Right atrium auricular region (tissue), 2 donors: ENCODE measurements at regions not wholly inside any gene's neighbourhood (a gene's known extent, or its start where the extent isn't known, plus 50 kb on each side); places are given as distances from the start of the nearest gene placed in this dataset.
"Not testable (repeated sequence)": the region's sequence is repeated elsewhere in the genome, so short reads cannot be mapped to it uniquely, and the experiment has no call there.

Experiments
- DNase-seq: peaks from one replicate; pipeline ENCODE4 v3.0.0-alpha.2; 2019; ENCODE audit warnings: low spot score
- H3K27ac ChIP-seq, 2 donors: fragments of 200-600 bp; sonication (generic); 1 replicate in 1 of 2; 2 replicates in 1 of 2; pipeline ENCODE4 v1.5.1; 2016 to 2019
- H3K27me3 ChIP-seq, 2 donors: fragments of 200-600 bp; sonication (generic); one replicate each; pipeline versions ENCODE4 v1.5.1 to v1.6.0; 2017 to 2019
- H3K36me3 ChIP-seq: fragments of 200-600 bp; sonication (generic); one replicate; pipeline ENCODE4 v1.5.1; 2016
- H3K4me1 ChIP-seq, 2 donors: fragments of 200-600 bp; sonication (generic); one replicate each; pipeline versions ENCODE4 v1.5.1 to v1.6.0; 2017 to 2019
- H3K4me3 ChIP-seq, 2 donors: fragments of 200-600 bp; sonication (generic); 1 replicate in 1 of 2; 2 replicates in 1 of 2; pipeline ENCODE4 v1.5.1; 2017 to 2019; ENCODE audit warnings: mild to moderate bottlenecking in 1 of 2, moderate library complexity in 1 of 2
- H3K9me3 ChIP-seq, 2 donors: fragments of 200-600 bp; sonication (generic); one replicate each; pipeline ENCODE4 v1.5.1; 2019

DNA sequence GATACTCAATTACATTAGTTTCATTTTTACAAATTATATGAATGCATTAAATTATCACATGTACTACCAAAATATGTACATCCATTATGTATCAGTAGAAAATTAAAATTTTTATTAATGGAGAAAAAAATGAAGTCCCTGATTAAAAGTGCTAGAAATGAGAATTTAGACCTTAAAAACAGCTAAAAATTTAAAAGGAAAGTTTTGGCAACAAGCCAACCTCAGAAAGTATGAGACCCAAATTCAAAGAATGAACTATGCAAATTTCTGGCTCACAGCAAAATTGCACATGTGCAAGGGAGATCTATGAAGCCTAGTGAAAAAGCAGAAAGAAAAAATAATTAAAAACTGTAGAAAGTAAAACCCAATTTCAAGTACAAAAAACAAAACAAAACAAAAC, 725.1 kb upstream of the TPTE start:
- H3K27me3 ChIP-seq, H3K4me3 ChIP-seq, H3K27ac ChIP-seq, H3K4me1 ChIP-seq, H3K36me3 ChIP-seq, DNase-seq, H3K9me3 ChIP-seq: not testable (repeated sequence)

- not testable (repeated sequence) for DNase-seq
Observed at GRCh38 chr21:9807675-9808074, 713.7 kb upstream of the TPTE start.

DNA sequence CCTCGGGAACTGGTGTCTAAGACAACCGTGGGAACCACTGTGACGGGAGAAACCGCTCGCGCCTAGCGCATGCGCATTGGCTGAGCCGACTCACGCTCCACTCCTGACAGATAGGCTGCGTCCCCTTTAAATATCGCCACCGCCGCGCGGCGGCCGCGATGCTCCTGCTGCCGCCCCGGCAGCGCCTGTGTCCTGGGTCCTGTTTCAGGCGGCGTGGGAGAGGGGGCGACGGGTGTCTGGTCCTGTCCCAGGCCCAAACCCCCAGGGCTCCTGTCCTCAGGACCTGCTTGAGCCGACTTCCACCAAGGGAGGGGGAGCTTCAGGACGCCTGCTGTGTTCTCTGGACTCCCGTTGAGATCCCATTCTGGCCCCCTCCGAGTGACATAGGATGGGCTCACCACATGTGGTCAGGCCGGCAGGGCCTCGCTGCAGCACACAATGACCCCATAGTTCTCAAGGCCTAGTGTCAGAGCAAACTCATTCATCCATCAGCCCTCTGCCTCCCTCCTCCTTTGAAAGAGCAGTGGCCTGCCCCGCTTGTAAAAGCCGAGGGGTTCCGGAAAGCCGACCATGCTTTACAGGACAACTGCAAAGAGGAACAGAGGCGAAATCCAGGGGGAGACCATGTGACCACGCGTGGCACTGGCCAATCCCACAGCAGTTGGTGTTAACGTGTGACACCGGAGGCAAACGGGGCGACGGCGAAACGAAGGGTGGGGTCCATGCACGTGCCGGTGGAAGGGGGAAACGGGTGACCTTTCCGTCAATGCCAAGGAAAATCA, 710.0 kb upstream of the TPTE start:
- not testable (repeated sequence) for DNase-seq, H3K4me1 ChIP-seq, H3K36me3 ChIP-seq, H3K9me3 ChIP-seq, H3K27me3 ChIP-seq, H3K27ac ChIP-seq, H3K4me3 ChIP-seq

More at GRCh38 chr21:9807675-9808074, 713.7 kb upstream of the TPTE start:
- not testable (repeated sequence) for H3K9me3 ChIP-seq, H3K36me3 ChIP-seq, H3K4me1 ChIP-seq, H3K27me3 ChIP-seq, H3K4me3 ChIP-seq, H3K27ac ChIP-seq

DNA sequence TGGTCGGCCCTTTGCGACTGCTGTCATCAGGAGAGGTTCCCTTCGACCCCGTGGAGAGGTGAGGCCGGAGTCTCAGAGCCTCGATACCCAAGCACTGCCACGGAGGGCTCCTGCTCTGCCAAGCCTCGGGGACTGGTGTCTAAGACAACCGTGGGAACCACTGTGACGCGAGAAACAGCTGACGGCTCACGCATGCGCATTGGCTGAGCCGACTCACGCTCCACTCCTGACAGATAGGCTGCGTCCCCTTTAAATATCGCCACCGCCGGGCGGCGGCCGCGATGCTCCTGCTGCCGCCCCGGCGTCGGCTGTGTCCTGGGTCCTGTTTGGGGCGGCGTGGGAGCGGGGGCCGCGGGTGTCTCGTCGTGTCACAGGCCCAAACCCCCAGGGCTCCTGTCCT, 708.9 kb upstream of the TPTE start:
- not testable (repeated sequence) for H3K36me3 ChIP-seq, H3K4me3 ChIP-seq, H3K27me3 ChIP-seq, H3K9me3 ChIP-seq, H3K4me1 ChIP-seq, H3K27ac ChIP-seq, DNase-seq

GRCh38 chr21:9813894-9814814, 707.2 kb upstream of the TPTE start:
- DNase-seq, H3K27me3 ChIP-seq, H3K36me3 ChIP-seq: not testable (repeated sequence)

DNA sequence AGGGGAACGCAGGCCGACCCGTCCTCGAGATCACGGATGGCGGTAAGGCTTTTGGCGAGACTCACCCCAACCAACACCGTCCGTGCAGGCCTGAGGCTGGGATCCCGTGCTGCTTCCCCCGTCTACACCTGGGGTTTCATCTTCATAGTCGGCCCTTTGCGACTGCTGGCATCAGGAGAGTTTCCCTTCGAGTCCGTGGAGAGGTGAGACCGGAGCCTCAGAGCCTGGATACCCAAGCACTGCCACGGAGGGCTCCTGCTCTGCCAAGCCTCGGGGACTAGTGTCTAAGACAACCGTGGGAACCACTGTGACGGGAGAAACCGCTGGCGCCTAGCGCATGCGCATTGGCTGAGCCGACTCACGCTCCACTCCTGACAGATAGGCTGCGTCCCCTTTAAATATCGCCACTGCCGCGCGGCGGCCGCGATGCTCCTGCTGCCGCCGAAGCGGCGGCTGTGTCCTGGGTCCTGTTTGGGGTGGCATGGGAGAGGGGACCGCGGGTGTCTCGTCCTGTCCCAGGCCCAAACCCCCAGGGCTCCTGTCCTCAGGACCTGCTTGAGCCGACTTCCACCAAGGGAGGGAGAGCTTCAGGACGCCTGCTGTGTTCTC, 706.1 kb upstream of the TPTE start:
- not testable (repeated sequence) for DNase-seq, H3K27ac ChIP-seq, H3K9me3 ChIP-seq, H3K27me3 ChIP-seq, H3K4me1 ChIP-seq, H3K4me3 ChIP-seq, H3K36me3 ChIP-seq

More at GRCh38 chr21:9813894-9814814, 707.2 kb upstream of the TPTE start:
- not testable (repeated sequence) for H3K27ac ChIP-seq, H3K9me3 ChIP-seq, H3K4me3 ChIP-seq, H3K4me1 ChIP-seq

GRCh38 chr21:9816734-9817334, 704.5 kb upstream of the TPTE start:
- not testable (repeated sequence) for DNase-seq, H3K36me3 ChIP-seq, H3K9me3 ChIP-seq, H3K27me3 ChIP-seq, H3K4me1 ChIP-seq, H3K27ac ChIP-seq, H3K4me3 ChIP-seq

GRCh38 chr21:9817841-9818441, 703.4 kb upstream of the TPTE start:
- H3K27ac ChIP-seq, DNase-seq, H3K4me3 ChIP-seq, H3K27me3 ChIP-seq, H3K36me3 ChIP-seq, H3K4me1 ChIP-seq, H3K9me3 ChIP-seq: not testable (repeated sequence)

- not testable (repeated sequence) for H3K4me3 ChIP-seq, H3K36me3 ChIP-seq, DNase-seq, H3K27me3 ChIP-seq, H3K9me3 ChIP-seq, H3K27ac ChIP-seq, H3K4me1 ChIP-seq
Observed at GRCh38 chr21:9819549-9820192, 701.7 kb upstream of the TPTE start.

GRCh38 chr21:9820579-9820978, 700.8 kb upstream of the TPTE start:
- H3K4me1 ChIP-seq, H3K4me3 ChIP-seq, H3K9me3 ChIP-seq, H3K27me3 ChIP-seq, DNase-seq, H3K36me3 ChIP-seq, H3K27ac ChIP-seq: not testable (repeated sequence)

- not testable (repeated sequence) for DNase-seq, H3K4me1 ChIP-seq
Observed at GRCh38 chr21:9821472-9821871, 699.9 kb upstream of the TPTE start.

DNA sequence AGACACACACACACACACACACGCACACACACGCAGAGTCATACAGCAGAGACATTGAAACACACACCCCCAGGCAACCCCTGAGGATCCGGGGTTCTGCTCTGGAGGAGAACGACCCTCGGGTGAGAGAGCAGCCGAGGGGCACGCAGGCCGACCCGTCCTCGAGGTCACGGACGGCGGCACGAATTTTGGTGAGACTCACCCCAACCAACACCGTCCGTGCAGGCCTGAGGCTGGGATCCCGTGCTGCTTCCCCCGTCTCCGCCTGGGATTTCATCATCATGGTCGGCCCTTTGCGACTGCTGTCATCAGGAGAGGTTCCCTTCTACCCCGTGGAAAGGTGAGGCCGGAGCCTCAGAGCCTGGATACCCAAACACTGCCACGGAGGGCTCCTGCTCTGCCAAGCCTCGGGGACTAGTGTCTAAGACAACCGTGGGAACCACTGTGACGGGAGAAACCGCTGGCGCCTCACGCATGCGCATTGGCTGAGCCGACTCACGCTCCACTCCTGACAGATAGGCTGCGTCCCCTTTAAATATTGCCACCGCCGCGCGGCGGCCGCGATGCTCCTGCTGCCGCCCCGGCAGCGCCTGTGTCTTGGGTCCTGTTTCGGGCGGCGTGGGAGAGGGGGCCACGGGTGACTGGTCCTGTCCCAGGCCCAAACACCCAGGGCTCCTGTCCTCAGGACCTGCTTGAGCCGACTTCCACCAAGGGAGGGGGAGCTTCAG, 699.1 kb upstream of the TPTE start:
- DNase-seq, H3K27me3 ChIP-seq, H3K4me1 ChIP-seq, H3K36me3 ChIP-seq, H3K27ac ChIP-seq, H3K9me3 ChIP-seq, H3K4me3 ChIP-seq: not testable (repeated sequence)

More at GRCh38 chr21:9821472-9821871, 699.9 kb upstream of the TPTE start:
- not testable (repeated sequence) for H3K27ac ChIP-seq, H3K27me3 ChIP-seq, H3K4me3 ChIP-seq, H3K36me3 ChIP-seq, H3K9me3 ChIP-seq
